ENCODE measurements at regions not wholly inside any gene's neighbourhood (a gene's known extent, or its start where the extent isn't known, plus 50 kb on each side); places are given as distances from the start of the nearest gene placed in this dataset.

DNA sequence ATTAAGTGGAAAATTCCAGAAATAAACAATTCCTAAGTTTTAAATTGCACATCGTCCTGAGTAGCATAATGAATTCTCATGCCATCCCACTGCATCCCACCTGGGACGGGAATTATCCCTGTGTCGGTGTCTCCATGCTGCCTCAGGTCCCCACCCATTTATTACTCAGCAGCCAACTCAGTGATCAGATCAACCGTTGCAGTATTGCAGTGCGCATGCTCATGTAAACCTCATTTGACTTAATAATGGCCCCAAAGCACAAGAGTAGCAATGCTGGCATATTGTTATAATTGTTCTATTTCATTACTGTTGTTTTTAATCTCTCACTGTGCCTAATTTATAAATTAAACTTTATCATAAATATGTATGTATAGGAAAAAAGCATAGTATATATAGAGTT is 214.4 kb downstream of the METTL4 start:
- Histone ChIP-seq H3K4ac (ENCODE audit: low read depth in 1 of 2, low read length in 2 of 2) (no peak overlapping the region), H3K18ac (ENCODE audit: low read depth in 1 of 2, low read length in 2 of 2) (no peak overlapping the region), H2AK5ac (ENCODE audit: low read length, severe bottlenecking) (no peak overlapping the region), H2AFZ (ENCODE audit: low read depth, low read length) (no peak overlapping the region), H2BK12ac (ENCODE audit: low read length in 2 of 2) (no peak overlapping the region), H3K27ac (ENCODE audit: low read length, poor library complexity, severe bottlenecking) (no peak overlapping the region), H4K8ac (ENCODE audit: low read length) (no peak overlapping the region), H3K4me3 (ENCODE audit: insufficient read depth in 1 of 2, low read depth in 1 of 2, low read length in 2 of 2) (no peak overlapping the region), H2BK15ac (ENCODE audit: low read depth, poor library complexity, severe bottlenecking) (no peak overlapping the region), H3K9ac (ENCODE audit: low read length) (no peak overlapping the region), H3K4me1 (ENCODE audit: control insufficient read depth, insufficient read depth, low read depth, low read length) (no peaks in the 10 kb centered on the region), H2BK5ac (ENCODE audit: low read depth, low read length, poor library complexity, severe bottlenecking) (no peak overlapping the region), H3K27me3 (ENCODE audit: control insufficient read depth in 1 of 2, insufficient read depth in 1 of 2, low read length in 2 of 2) (no peaks in the 10 kb centered on the region), H3K14ac (ENCODE audit: low read length in 2 of 2) (no peak overlapping the region), H3K79me1 (replicated peaks; ENCODE audit: low read length, poor library complexity, severe bottlenecking) (no peaks in the 10 kb centered on the region), H3K4me2 (ENCODE audit: low read length, poor library complexity, severe bottlenecking) (no peak overlapping the region), H3K9me3 (ENCODE audit: control insufficient read depth, low read length) (no peaks in the 10 kb centered on the region), H3K23ac (ENCODE audit: low read length in 2 of 2) (no peak overlapping the region), H3K36me3 (ENCODE audit: control insufficient read depth in 1 of 2, insufficient read depth in 2 of 2, low read depth in 1 of 2, low read length in 2 of 2) (no peaks in the 10 kb centered on the region), H4K91ac (ENCODE audit: low read length) (no peak overlapping the region), H2BK120ac (ENCODE audit: low read depth, low read length) (no peak overlapping the region)
- 91% methylated on average over 3 of the region's 5 CpGs for WGBS
- no peak for DNase-seq

DNA sequence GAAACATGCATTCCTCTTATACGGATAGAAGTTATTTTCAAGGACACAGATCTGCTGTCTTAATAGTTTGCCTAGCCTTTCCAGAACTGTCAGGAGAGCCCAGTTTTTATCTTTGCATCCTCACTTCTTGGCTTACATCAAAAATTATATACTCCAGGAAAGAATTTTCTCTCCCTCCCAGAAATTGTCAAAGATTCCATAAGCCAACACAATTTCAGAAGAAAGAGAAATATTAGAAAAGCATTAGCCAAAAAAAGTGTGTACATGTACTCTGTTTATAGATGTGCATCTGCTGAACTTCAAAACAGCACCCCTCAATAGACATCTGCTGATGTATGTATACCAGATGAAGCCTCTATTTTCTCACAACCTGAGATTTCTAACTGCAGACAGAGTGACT is 210.4 kb downstream of the METTL4 start:
- Histone ChIP-seq H2AK5ac (ENCODE audit: low read length, severe bottlenecking) (no peak overlapping the region), H3K4me3 (ENCODE audit: insufficient read depth in 1 of 2, low read depth in 1 of 2, low read length in 2 of 2) (no peak overlapping the region), H2BK12ac (ENCODE audit: low read length in 2 of 2) (no peak overlapping the region), H3K27ac (ENCODE audit: low read length, poor library complexity, severe bottlenecking) (no peak overlapping the region), H3K4me2 (ENCODE audit: low read length, poor library complexity, severe bottlenecking) (no peak overlapping the region), H3K9ac (ENCODE audit: low read length) (no peak overlapping the region), H2BK5ac (ENCODE audit: low read depth, low read length, poor library complexity, severe bottlenecking) (no peak overlapping the region), H3K9me3 (ENCODE audit: control insufficient read depth, low read length) (no peaks in the 10 kb centered on the region), H3K79me1 (replicated peaks; ENCODE audit: low read length, poor library complexity, severe bottlenecking) (no peaks in the 10 kb centered on the region), H3K14ac (ENCODE audit: low read length in 2 of 2) (no peak overlapping the region), H2AFZ (ENCODE audit: low read depth, low read length) (no peak overlapping the region), H4K8ac (ENCODE audit: low read length) (no peak overlapping the region), H3K4ac (ENCODE audit: low read depth in 1 of 2, low read length in 2 of 2) (no peak overlapping the region), H2BK15ac (ENCODE audit: low read depth, poor library complexity, severe bottlenecking) (no peak overlapping the region), H3K4me1 (ENCODE audit: control insufficient read depth, insufficient read depth, low read depth, low read length) (no peaks in the 10 kb centered on the region), H4K91ac (ENCODE audit: low read length) (no peak overlapping the region), H3K18ac (ENCODE audit: low read depth in 1 of 2, low read length in 2 of 2) (no peak overlapping the region), H3K23ac (ENCODE audit: low read length in 2 of 2) (no peak overlapping the region), H3K27me3 (ENCODE audit: control insufficient read depth in 1 of 2, insufficient read depth in 1 of 2, low read length in 2 of 2) (no peaks in the 10 kb centered on the region), H2BK120ac (ENCODE audit: low read depth, low read length) (no peak overlapping the region), H3K36me3 (ENCODE audit: control insufficient read depth in 1 of 2, insufficient read depth in 2 of 2, low read depth in 1 of 2, low read length in 2 of 2) (no peaks in the 10 kb centered on the region)
- no peak for DNase-seq
- WGBS, result 68% methylated on average over 1 of the region's 1 CpG

- Histone ChIP-seq H4K91ac (ENCODE audit: low read length) (no peak overlapping the region), H2BK120ac (ENCODE audit: low read depth, low read length) (no peak overlapping the region), H3K9me3 (ENCODE audit: control insufficient read depth, low read length) (no peaks in the 10 kb centered on the region), H3K14ac (ENCODE audit: low read length in 2 of 2) (no peak overlapping the region), H3K4me1 (ENCODE audit: control insufficient read depth, insufficient read depth, low read depth, low read length) (no peaks in the 10 kb centered on the region), H2AFZ (ENCODE audit: low read depth, low read length) (no peak overlapping the region), H2BK5ac (ENCODE audit: low read depth, low read length, poor library complexity, severe bottlenecking) (no peak overlapping the region), H2BK12ac (ENCODE audit: low read length in 2 of 2) (no peak overlapping the region), H3K4me3 (ENCODE audit: insufficient read depth in 1 of 2, low read depth in 1 of 2, low read length in 2 of 2) (no peak overlapping the region), H2AK5ac (ENCODE audit: low read length, severe bottlenecking) (no peak overlapping the region), H3K23ac (ENCODE audit: low read length in 2 of 2) (no peak overlapping the region), H3K27me3 (ENCODE audit: control insufficient read depth in 1 of 2, insufficient read depth in 1 of 2, low read length in 2 of 2) (no peaks in the 10 kb centered on the region), H3K79me1 (replicated peaks; ENCODE audit: low read length, poor library complexity, severe bottlenecking) (no peaks in the 10 kb centered on the region), H3K18ac (ENCODE audit: low read depth in 1 of 2, low read length in 2 of 2) (no peak overlapping the region), H3K4me2 (ENCODE audit: low read length, poor library complexity, severe bottlenecking) (no peak overlapping the region), H2BK15ac (ENCODE audit: low read depth, poor library complexity, severe bottlenecking) (no peak overlapping the region), H3K4ac (ENCODE audit: low read depth in 1 of 2, low read length in 2 of 2) (no peak overlapping the region), H3K9ac (ENCODE audit: low read length) (no peak overlapping the region), H4K8ac (ENCODE audit: low read length) (no peak overlapping the region), H3K27ac (ENCODE audit: low read length, poor library complexity, severe bottlenecking) (no peak overlapping the region), H3K36me3 (ENCODE audit: control insufficient read depth in 1 of 2, insufficient read depth in 2 of 2, low read depth in 1 of 2, low read length in 2 of 2) (no peaks in the 10 kb centered on the region)
- no peak for DNase-seq
- 73% methylated on average over 2 of the region's 3 CpGs for WGBS
These were observed 203.2 kb downstream of the METTL4 start for GRCh38 chr18:2368102-2368501.

DNA sequence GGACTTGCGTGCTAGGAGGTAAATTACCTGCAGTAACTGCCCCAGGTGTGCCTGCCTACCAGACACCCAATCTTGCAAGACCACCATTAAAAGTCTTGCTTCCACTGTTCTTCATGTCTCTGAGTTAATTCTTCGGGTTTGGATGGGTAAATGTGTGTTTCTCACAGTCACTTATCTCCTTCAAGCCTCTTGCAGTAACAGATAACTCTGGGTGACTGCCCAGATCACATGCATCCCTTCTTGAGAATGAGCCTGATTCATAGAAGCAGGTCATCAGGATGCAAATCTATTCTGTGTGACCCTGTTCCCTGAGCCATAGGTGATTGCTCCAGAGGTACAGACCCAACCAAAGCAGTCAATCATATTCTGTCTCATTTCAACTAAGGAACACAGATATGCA is 194.6 kb downstream of the METTL4 start:
- Histone ChIP-seq H3K4ac (ENCODE audit: low read depth in 1 of 2, low read length in 2 of 2) (no peak overlapping the region), H3K36me3 (ENCODE audit: control insufficient read depth in 1 of 2, insufficient read depth in 2 of 2, low read depth in 1 of 2, low read length in 2 of 2) (no peaks in the 10 kb centered on the region), H3K23ac (ENCODE audit: low read length in 2 of 2) (no peak overlapping the region), H2BK120ac (ENCODE audit: low read depth, low read length) (no peak overlapping the region), H2BK15ac (ENCODE audit: low read depth, poor library complexity, severe bottlenecking) (no peak overlapping the region), H2AK5ac (ENCODE audit: low read length, severe bottlenecking) (no peak overlapping the region), H3K9ac (ENCODE audit: low read length) (no peak overlapping the region), H3K4me2 (ENCODE audit: low read length, poor library complexity, severe bottlenecking) (no peak overlapping the region), H3K27me3 (ENCODE audit: control insufficient read depth in 1 of 2, insufficient read depth in 1 of 2, low read length in 2 of 2) (no peaks in the 10 kb centered on the region), H3K9me3 (ENCODE audit: control insufficient read depth, low read length) (no peaks in the 10 kb centered on the region), H2BK5ac (ENCODE audit: low read depth, low read length, poor library complexity, severe bottlenecking) (no peak overlapping the region), H3K14ac (ENCODE audit: low read length in 2 of 2) (no peak overlapping the region), H2AFZ (ENCODE audit: low read depth, low read length) (no peak overlapping the region), H3K18ac (ENCODE audit: low read depth in 1 of 2, low read length in 2 of 2) (no peak overlapping the region), H4K8ac (ENCODE audit: low read length) (no peak overlapping the region), H3K4me1 (ENCODE audit: control insufficient read depth, insufficient read depth, low read depth, low read length) (no peaks in the 10 kb centered on the region), H2BK12ac (ENCODE audit: low read length in 2 of 2) (no peak overlapping the region), H3K4me3 (ENCODE audit: insufficient read depth in 1 of 2, low read depth in 1 of 2, low read length in 2 of 2) (no peak overlapping the region), H4K91ac (ENCODE audit: low read length) (no peak overlapping the region), H3K79me1 (replicated peaks; ENCODE audit: low read length, poor library complexity, severe bottlenecking) (no peaks in the 10 kb centered on the region), H3K27ac (ENCODE audit: low read length, poor library complexity, severe bottlenecking) (no peak overlapping the region)
- no peak for DNase-seq
- WGBS, result 79% methylated on average over 2 of the region's 2 CpGs
